H1 (cell line): ENCODE measurements at regions not wholly inside any gene's neighbourhood (a gene's known extent, or its start where the extent isn't known, plus 50 kb on each side); places are given as distances from the start of the nearest gene placed in this dataset.

Experiments
- CTCF ChIA-PET: fragments of 300-600 bp; sonication (Branson Sonifier 250); formaldehyde crosslinking; loops from one replicate; lab custom pipeline; 2021; ENCODE audit not compliant: partially characterized antibody; lab: Charles Lee
- POLR2A ChIA-PET: fragments of 300-600 bp; sonication (Branson Sonifier 250); formaldehyde crosslinking; loops from one replicate; lab custom pipeline; 2021; ENCODE audit warnings: inconsistent platforms; ENCODE audit not compliant: partially characterized antibody; lab: Charles Lee
- DNase-seq, 2 experiments: peaks; one replicate each; pipeline versions ENCODE4 v3.0.0 to v3.0.0-alpha.2; 2010 to 2022; ENCODE audit warnings: low spot score in 2 of 2, low read depth in 1 of 2, mixed read lengths in 1 of 2
- FAIRE-seq: peaks from 2 replicates; lab custom pipeline; 2011; peaks lifted over from hg19 to GRCh38; lab: Jason Lieb, UNC
- H2AFZ ChIP-seq: 2 replicates; pipeline ENCODE4 v1.8.1; 2012; ENCODE audit warnings: low read length, inconsistent platforms
- H2AK5ac ChIP-seq: 2 replicates; pipeline ENCODE4 v1.6.1; 2013; ENCODE audit warnings: low read depth, low read length
- H2BK120ac ChIP-seq: replicated peaks from 2 replicates; pipeline ENCODE3; 2013; ENCODE audit warnings: low read depth, low read length, inconsistent platforms
- H2BK12ac ChIP-seq: 2 replicates; pipeline ENCODE4 v1.6.1; 2013; ENCODE audit warnings: low read depth, low read length
- H2BK15ac ChIP-seq: 2 replicates; pipeline ENCODE4 v1.6.1; 2013; ENCODE audit warnings: low read length
- H2BK20ac ChIP-seq: 2 replicates; pipeline ENCODE4 v1.6.1; 2013; ENCODE audit warnings: low read length
- H2BK5ac ChIP-seq: 2 replicates; pipeline ENCODE4 v1.6.1; 2013; ENCODE audit warnings: low read depth, low read length
- H3K14ac ChIP-seq: 2 replicates; pipeline ENCODE4 v1.6.1; 2013; ENCODE audit warnings: inconsistent platforms; ENCODE audit not compliant: insufficient read length
- H3K18ac ChIP-seq: 2 replicates; pipeline ENCODE4 v1.6.1; 2013; ENCODE audit warnings: low read length; ENCODE audit errors: extremely low read depth
- H3K23ac ChIP-seq: 2 replicates; pipeline ENCODE4 v1.6.1; 2013; ENCODE audit warnings: inconsistent platforms; ENCODE audit not compliant: insufficient read length
- H3K23me2 ChIP-seq: 2 replicates; pipeline ENCODE4 v1.6.1; 2013; ENCODE audit warnings: low read depth, low read length
- H3K27ac ChIP-seq: 2 replicates; pipeline ENCODE4 v1.6.1; 2011; ENCODE audit warnings: low read depth, low read length, inconsistent platforms
- H3K27me3 ChIP-seq, 4 experiments: replicated peaks in 1 of 4; 1 replicate in 1 of 4; 2 replicates in 3 of 4; pipeline versions ENCODE4 v1.6.1 to v1.8.1; 2011 to 2013; ENCODE audit warnings: low read length in 3 of 4, mild to moderate bottlenecking in 3 of 4, inconsistent platforms in 2 of 4, mixed read lengths in 2 of 4, moderate library complexity in 1 of 4; ENCODE audit not compliant: control insufficient read depth in 3 of 4, insufficient read depth in 3 of 4; ENCODE audit errors: extremely low read depth in 1 of 4
- H3K36me3 ChIP-seq, 4 experiments: 2 replicates each; pipeline versions ENCODE4 v1.6.1 to v1.8.1; 2011 to 2013; ENCODE audit warnings: mild to moderate bottlenecking in 4 of 4, low read length in 3 of 4, moderate library complexity in 2 of 4, control low read depth in 1 of 4, inconsistent platforms in 1 of 4; ENCODE audit not compliant: insufficient read depth in 4 of 4, control insufficient read depth in 2 of 4
- H3K4ac ChIP-seq: replicated peaks from 2 replicates; pipeline ENCODE3; 2013; ENCODE audit warnings: low read length, low read depth, mixed read lengths, inconsistent platforms; ENCODE audit not compliant: insufficient read length
- H3K4me1 ChIP-seq, 4 experiments: replicated peaks in 1 of 4; 1 replicate in 1 of 4; 2 replicates in 3 of 4; pipeline versions ENCODE4 v1.6.1 to v1.8.1; 2011 to 2013; ENCODE audit warnings: low read length in 3 of 4, inconsistent platforms in 2 of 4, mixed read lengths in 1 of 4; ENCODE audit not compliant: insufficient read depth in 4 of 4, control insufficient read depth in 3 of 4
- H3K4me2 ChIP-seq, 2 experiments: 2 replicates each; pipeline versions ENCODE4 v1.6.1 to v1.8.1; 2011 to 2013; ENCODE audit warnings: low read depth in 2 of 2, low read length in 2 of 2, control low read depth in 1 of 2, inconsistent platforms in 1 of 2, mild to moderate bottlenecking in 1 of 2; ENCODE audit not compliant: insufficient read depth in 1 of 2
- H3K4me3 ChIP-seq, 4 experiments: fragments of 200-600, 300-600 bp in 1 of 4; sonication (generic), shearing (Covaris generic), sonication (Bioruptor Twin) in 1 of 4; 2 replicates each; pipeline versions ENCODE4 v1.5.1 to v1.8.1; 2011 to 2016; ENCODE audit warnings: low read length in 4 of 4, low read depth in 3 of 4, control low read depth in 2 of 4, inconsistent platforms in 2 of 4, mild to moderate bottlenecking in 2 of 4, mixed read lengths in 1 of 4, moderate library complexity in 1 of 4; ENCODE audit not compliant: insufficient read depth in 2 of 4; ENCODE audit errors: extremely low read depth in 1 of 4
- H3K56ac ChIP-seq: replicated peaks from 2 replicates; pipeline ENCODE3; 2013; ENCODE audit warnings: low read depth, mild to moderate bottlenecking, mixed read lengths, low read length, inconsistent platforms; ENCODE audit not compliant: insufficient read length
- H3K79me1 ChIP-seq: 2 replicates; pipeline ENCODE4 v1.6.1; 2013; ENCODE audit warnings: low read depth, low read length, control low read depth
- H3K79me2 ChIP-seq, 2 experiments: 2 replicates each; pipeline versions ENCODE4 v1.6.1 to v1.8.1; 2012 to 2013; ENCODE audit warnings: low read length in 2 of 2, mild to moderate bottlenecking in 2 of 2, inconsistent platforms in 1 of 2; ENCODE audit not compliant: insufficient read depth in 2 of 2, control insufficient read depth in 1 of 2
- H3K9ac ChIP-seq, 4 experiments: replicated peaks in 1 of 4; 1 replicate in 1 of 4; 2 replicates in 3 of 4; pipeline versions ENCODE4 v1.6.1 to v1.8.1; 2011 to 2013; ENCODE audit warnings: low read depth in 3 of 4, low read length in 3 of 4, control low read depth in 2 of 4, mild to moderate bottlenecking in 2 of 4, moderate library complexity in 2 of 4, inconsistent platforms in 1 of 4; ENCODE audit errors: extremely low read depth in 1 of 4
- H3K9me3 ChIP-seq, 2 experiments: 2 replicates each; pipeline versions ENCODE4 v1.6.1 to v1.8.1; 2012 to 2013; ENCODE audit warnings: mild to moderate bottlenecking in 2 of 2, moderate library complexity in 2 of 2, control low read depth in 1 of 2, inconsistent platforms in 1 of 2, low read depth in 1 of 2, low read length in 1 of 2, mixed read lengths in 1 of 2; ENCODE audit not compliant: insufficient read depth in 2 of 2
- H4K20me1 ChIP-seq, 2 experiments: replicated peaks in 1 of 2; 2 replicates each; pipeline versions ENCODE3 to v1.8.1; 2011 to 2013; ENCODE audit warnings: inconsistent platforms in 2 of 2, low read length in 2 of 2, mild to moderate bottlenecking in 1 of 2; ENCODE audit not compliant: insufficient read depth in 2 of 2, control insufficient read depth in 1 of 2
- H4K5ac ChIP-seq: 2 replicates; pipeline ENCODE4 v1.6.1; 2013; ENCODE audit warnings: low read length, low read depth, mixed read lengths, inconsistent platforms; ENCODE audit not compliant: insufficient read length
- H4K8ac ChIP-seq: 2 replicates; pipeline ENCODE4 v1.8.0; 2013; ENCODE audit warnings: mild to moderate bottlenecking, moderate library complexity, low read length, inconsistent platforms; ENCODE audit not compliant: insufficient read depth; ENCODE audit errors: extremely low read depth
- H4K91ac ChIP-seq: replicated peaks from 2 replicates; pipeline ENCODE3; 2013; ENCODE audit warnings: low read length, mixed read lengths, inconsistent platforms; ENCODE audit not compliant: insufficient read length
- CBX8 ChIP-seq: fragments of 300-800, 300-1000 bp; sonication (generic); IDR thresholded peaks from 2 replicates; pipeline ENCODE4 v1.7.1; 2016; ENCODE audit warnings: low read depth, low read length, borderline replicate concordance
- CHD2 ChIP-seq: IDR thresholded peaks from 2 replicates; pipeline ENCODE4 v1.6.1; 2012; ENCODE audit warnings: low read length, improper control_type of control experiment
- EGR1 ChIP-seq: IDR thresholded peaks from 2 replicates; pipeline ENCODE4 v1.6.1; 2011; ENCODE audit warnings: low read depth, low read length, borderline replicate concordance
- GTF2F1 ChIP-seq: IDR thresholded peaks from 2 replicates; pipeline ENCODE4 v1.6.1; 2012; ENCODE audit warnings: low read depth, low read length, improper control_type of control experiment, borderline replicate concordance
- HDAC6 ChIP-seq: IDR thresholded peaks from one replicate; pipeline ENCODE4 v1.7.1; 2012; ENCODE audit warnings: low read depth, mild to moderate bottlenecking, inconsistent platforms, low read length, moderate library complexity
- POLR2A ChIP-seq, 2 experiments: IDR thresholded peaks; 1 replicate in 1 of 2; 2 replicates in 1 of 2; pipeline ENCODE4 v1.6.1; 2011; ENCODE audit warnings: low read depth in 2 of 2, low read length in 2 of 2, mild to moderate bottlenecking in 2 of 2; ENCODE audit errors: control extremely low read depth in 1 of 2
- RAD21 ChIP-seq, 2 experiments: IDR thresholded peaks in 1 of 2; conservative IDR thresholded peaks in 1 of 2; 2 replicates each; pipeline ENCODE4 v1.6.1; 2011; ENCODE audit warnings: low read depth in 2 of 2, low read length in 2 of 2, improper control_type of control experiment in 1 of 2, inconsistent platforms in 1 of 2, mild to moderate bottlenecking in 1 of 2, moderate library complexity in 1 of 2
- RBBP5 ChIP-seq: IDR thresholded peaks from 2 replicates; pipeline ENCODE4 v1.7.1; 2012; ENCODE audit warnings: low read depth, mild to moderate bottlenecking, inconsistent platforms, low read length, moderate library complexity, borderline replicate concordance
- RXRA ChIP-seq: IDR thresholded peaks from 2 replicates; pipeline ENCODE4 v1.6.1; 2011; ENCODE audit warnings: low read depth, mild to moderate bottlenecking, low read length, moderate library complexity; ENCODE audit not compliant: insufficient read depth
- SIRT6 ChIP-seq: IDR thresholded peaks from one replicate; pipeline ENCODE4 v1.7.1; 2012; ENCODE audit warnings: low read length, inconsistent platforms
- SP2 ChIP-seq: IDR thresholded peaks from 2 replicates; pipeline ENCODE4 v1.6.1; 2012; ENCODE audit warnings: mild to moderate bottlenecking, low read length, inconsistent platforms
- TAF7 ChIP-seq: optimal IDR thresholded peaks from 2 replicates; pipeline ENCODE3; 2011; ENCODE audit warnings: low read depth, mild to moderate bottlenecking, inconsistent platforms, low read length, moderate library complexity, borderline replicate concordance
- TCF12 ChIP-seq: IDR thresholded peaks from 2 replicates; pipeline ENCODE4 v1.6.1; 2011; ENCODE audit warnings: low read depth, mild to moderate bottlenecking, low read length
- WGBS, 2 experiments: shearing (Covaris generic) in 1 of 2; methylation state at CpG; one replicate each; pipeline versions ENCODE4 v1.1.6 to v1.1.7; 2013 to 2015; ENCODE audit warnings: low lambda C conversion rate in 2 of 2, mixed read lengths in 2 of 2, inconsistent platforms in 1 of 2, low coverage in 1 of 2, missing lambda C conversion rate in 1 of 2; ENCODE audit not compliant: insufficient replicate concordance in 2 of 2, insufficient coverage in 1 of 2, insufficient read length in 1 of 2; ENCODE audit errors: extremely low coverage in 1 of 2, missing lambda C conversion rate in 1 of 2; 5-methylcytosine and 5-hydroxymethylcytosine counted together
- TF ChIP-seq, protein P1 (sequence below): IDR thresholded peaks from 2 replicates; pipeline ENCODE4 v1.6.1; 2012; ENCODE audit warnings: low read length, inconsistent platforms

DNA sequence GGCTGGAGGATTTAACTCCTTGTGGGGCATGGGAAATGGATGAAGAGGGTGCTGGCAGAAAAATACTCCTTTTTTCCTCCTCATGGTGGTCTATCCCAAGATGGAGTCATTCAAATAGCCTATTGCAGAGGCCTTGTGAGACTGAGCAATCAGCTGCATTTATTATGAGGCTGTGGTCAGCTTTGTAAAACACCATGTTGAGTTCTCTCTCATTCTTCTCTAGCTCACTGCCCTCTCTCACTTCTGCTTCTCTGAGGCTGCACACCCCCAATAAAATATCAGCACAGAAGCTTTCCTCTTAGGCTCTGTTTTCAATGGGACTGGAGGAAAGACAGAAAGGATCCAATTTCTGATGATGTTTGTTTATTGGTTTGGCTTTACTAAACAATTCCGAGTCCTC, 467.1 kb downstream of the ADCYAP1 start:
- H3K36me3 ChIP-seq = no peaks in the 10 kb centered on the region
- H3K79me1 ChIP-seq = no peaks in the 10 kb centered on the region
- ChIA-PET CTCF (no interaction called here), POLR2A (no interaction called here)
- no peak overlapping the region for H4K91ac ChIP-seq
- 87% methylated on average over 1 of the region's 1 CpG; no CpG with 5 or more reads in 1 of the 2 experiments for WGBS, 2 experiments
- H3K56ac ChIP-seq = no peak overlapping the region
- H3K14ac ChIP-seq = no peak overlapping the region
- H2BK5ac ChIP-seq = no peak overlapping the region
- no peak overlapping the region for H3K4me3 ChIP-seq
- no peaks in the 10 kb centered on the region for H3K9me3 ChIP-seq
- no peak overlapping the region for H3K18ac ChIP-seq
- H3K79me2 ChIP-seq = no peaks in the 10 kb centered on the region
- H2AK5ac ChIP-seq = no peak overlapping the region
- no peak overlapping the region for H3K27ac ChIP-seq
- no peaks in the 10 kb centered on the region for H4K20me1 ChIP-seq
- H3K9ac ChIP-seq = no peak overlapping the region
- no peak overlapping the region for H2BK20ac ChIP-seq
- DNase-seq (no peak), FAIRE-seq (no peak)
- H3K4me1 ChIP-seq = peaks cover 0 to 4% (median 0%) of the 10 kb centered on the region in 4 experiments; a peak in 2 of 7 replicates
- H2BK12ac ChIP-seq = no peak overlapping the region
- no peak overlapping the region for H3K23ac ChIP-seq
- no peaks in the 10 kb centered on the region for H3K27me3 ChIP-seq
- H3K4ac ChIP-seq = no peak overlapping the region
- H3K4me2 ChIP-seq = no peak overlapping the region
- no peaks in the 10 kb centered on the region for H3K23me2 ChIP-seq
- no peak overlapping the region for H2BK15ac ChIP-seq
- no peak overlapping the region for H2AFZ ChIP-seq
- H4K8ac ChIP-seq = no peak overlapping the region
- H4K5ac ChIP-seq = no peak overlapping the region
- H2BK120ac ChIP-seq = no peak overlapping the region
- no peak for TF ChIP-seq EGR1
- no peak for TF ChIP-seq CBX8
- no peak for TF ChIP-seq CHD2
- TF ChIP-seq GTF2F1 = no peak
- no peak for TF ChIP-seq RBBP5
- TF ChIP-seq SP2 = no peak
- no peak for TF ChIP-seq HDAC6
- no peak for TF ChIP-seq TAF7
- no peak for TF ChIP-seq POLR2A (IDR thresholded peaks at IDR 0.05; ENCODE audit: control extremely low read depth in 1 of 2, low read depth in 2 of 2, low read length in 2 of 2)
- no peak for TF ChIP-seq RXRA
- TF ChIP-seq TCF12 = no peak
- no peak for TF ChIP-seq SIRT6
- TF ChIP-seq, protein P1, sequence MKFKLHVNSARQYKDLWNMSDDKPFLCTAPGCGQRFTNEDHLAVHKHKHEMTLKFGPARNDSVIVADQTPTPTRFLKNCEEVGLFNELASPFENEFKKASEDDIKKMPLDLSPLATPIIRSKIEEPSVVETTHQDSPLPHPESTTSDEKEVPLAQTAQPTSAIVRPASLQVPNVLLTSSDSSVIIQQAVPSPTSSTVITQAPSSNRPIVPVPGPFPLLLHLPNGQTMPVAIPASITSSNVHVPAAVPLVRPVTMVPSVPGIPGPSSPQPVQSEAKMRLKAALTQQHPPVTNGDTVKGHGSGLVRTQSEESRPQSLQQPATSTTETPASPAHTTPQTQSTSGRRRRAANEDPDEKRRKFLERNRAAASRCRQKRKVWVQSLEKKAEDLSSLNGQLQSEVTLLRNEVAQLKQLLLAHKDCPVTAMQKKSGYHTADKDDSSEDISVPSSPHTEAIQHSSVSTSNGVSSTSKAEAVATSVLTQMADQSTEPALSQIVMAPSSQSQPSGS = no peak
- no peak for TF ChIP-seq RAD21 (IDR thresholded peaks at IDR 0.05 in 1 of 2, conservative IDR thresholded peaks at IDR 0.05 in 1 of 2; ENCODE audit: low read depth in 2 of 2, low read length in 2 of 2)
